ENCODE measurements at regions not wholly inside any gene's neighbourhood (a gene's known extent, or its start where the extent isn't known, plus 50 kb on each side); places are given as distances from the start of the nearest gene placed in this dataset.

- no peak for DNase-seq (ENCODE audit: low spot score)
- H3K27ac ChIP-seq: no peak overlapping the region
Observed at GRCh38 chr2:152241948-152242729, 66.6 kb upstream of the STAM2 start.

GRCh38 chr2:152242787-152243472, 67.4 kb upstream of the STAM2 start:
- no peak for TF ChIP-seq CTCF (IDR thresholded peaks at IDR 0.05)
- no peak for DNase-seq (ENCODE audit: low spot score)
- Histone ChIP-seq H3K27ac (no peak overlapping the region), H3K4me3 (no peak overlapping the region)

More at GRCh38 chr2:152241948-152242729, 66.6 kb upstream of the STAM2 start:
- no peak overlapping the region for H3K4me3 ChIP-seq
- TF ChIP-seq CTCF (IDR thresholded peaks at IDR 0.05): no peak

- TF ChIP-seq CTCF (IDR thresholded peaks at IDR 0.05): no peak
- H3K4me3 ChIP-seq: no peak overlapping the region
- H3K27ac ChIP-seq: no peak overlapping the region
- DNase-seq (ENCODE audit: low spot score): no peak
Observed at GRCh38 chr2:152243761-152244640, 68.4 kb upstream of the STAM2 start.

- TF ChIP-seq CTCF (IDR thresholded peaks at IDR 0.05): no peak
- DNase-seq (ENCODE audit: low spot score): no peak
- Histone ChIP-seq H3K4me3 (no peak overlapping the region), H3K27ac (no peak overlapping the region)
Observed at GRCh38 chr2:152245653-152246052, 70.1 kb upstream of the STAM2 start.

GRCh38 chr2:152246686-152247336, 71.2 kb upstream of the STAM2 start:
- Histone ChIP-seq H3K4me3 (no peak overlapping the region), H3K27ac (peak overlapping the region in 1 of 2 donors; percentile 45)
- DNase-seq (ENCODE audit: low spot score): no peak
- TF ChIP-seq CTCF (IDR thresholded peaks at IDR 0.05): no peak

- DNase-seq (ENCODE audit: low spot score): no peak
- TF ChIP-seq CTCF (IDR thresholded peaks at IDR 0.05): no peak
- Histone ChIP-seq H3K27ac (no peak overlapping the region), H3K4me3 (no peak overlapping the region)
Observed at GRCh38 chr2:152247337-152247695, 71.8 kb upstream of the STAM2 start.
